Astrocyte (in vitro differentiated cells and primary cell): ENCODE measurements at regions not wholly inside any gene's neighbourhood (a gene's known extent, or its start where the extent isn't known, plus 50 kb on each side); places are given as distances from the start of the nearest gene placed in this dataset.

Source experiments
- DNase-seq: peaks from one replicate; pipeline ENCODE4 v3.0.0-alpha.2; 2010; ENCODE audit warnings: low read depth
- FAIRE-seq: peaks from 2 replicates; lab custom pipeline; 2011; peaks lifted over from hg19 to GRCh38; lab: Jason Lieb, UNC
- H2AFZ ChIP-seq: 2 replicates; pipeline ENCODE4 v1.6.0; 2012; ENCODE audit warnings: low read depth, low read length, inconsistent platforms
- H3K27ac ChIP-seq: 2 replicates; pipeline ENCODE4 v1.5.1; 2011; ENCODE audit warnings: low read depth, low read length, inconsistent platforms
- H3K27me3 ChIP-seq: 2 replicates; pipeline ENCODE4 v1.6.0; 2011; ENCODE audit warnings: low read length, inconsistent platforms; ENCODE audit not compliant: insufficient read depth
- H3K36me3 ChIP-seq: 2 replicates; pipeline ENCODE4 v1.5.1; 2011; ENCODE audit warnings: low read length, inconsistent platforms; ENCODE audit not compliant: insufficient read depth
- H3K4me1 ChIP-seq: 2 replicates; pipeline ENCODE4 v1.5.1; 2011; ENCODE audit warnings: low read length, inconsistent platforms; ENCODE audit not compliant: insufficient read depth
- H3K4me2 ChIP-seq: 2 replicates; pipeline ENCODE4 v1.6.0; 2012; ENCODE audit warnings: low read length, inconsistent platforms
- H3K4me3 ChIP-seq: 2 replicates; pipeline ENCODE4 v1.5.1; 2011; ENCODE audit warnings: low read depth, mild to moderate bottlenecking, low read length, inconsistent platforms; ENCODE audit not compliant: insufficient read depth
- H3K79me2 ChIP-seq: 2 replicates; pipeline ENCODE4 v1.6.0; 2012; ENCODE audit warnings: mild to moderate bottlenecking, low read length, inconsistent platforms; ENCODE audit not compliant: insufficient read depth
- H3K9ac ChIP-seq: 2 replicates; pipeline ENCODE4 v1.6.0; 2012; ENCODE audit warnings: mild to moderate bottlenecking, low read length, inconsistent platforms
- H3K9me3 ChIP-seq: 2 replicates; pipeline ENCODE4 v1.5.1; 2012; ENCODE audit warnings: low read depth, mild to moderate bottlenecking, low read length, inconsistent platforms; ENCODE audit not compliant: insufficient read depth
- H4K20me1 ChIP-seq: 2 replicates; pipeline ENCODE4 v1.6.0; 2012; ENCODE audit warnings: low read length, inconsistent platforms; ENCODE audit not compliant: insufficient read depth
- H3K27ac Mint-ChIP-seq: one replicate; pipeline ENCODE4 v1.8.0; 2021; ENCODE audit warnings: mild to moderate bottlenecking, mixed read lengths; ENCODE audit not compliant: unreplicated experiment
- H3K27me3 Mint-ChIP-seq: one replicate; pipeline ENCODE4 v1.8.0; 2021; ENCODE audit warnings: low read depth, mixed read lengths; ENCODE audit not compliant: unreplicated experiment
- H3K36me3 Mint-ChIP-seq: one replicate; pipeline ENCODE4 v1.8.0; 2021; ENCODE audit warnings: low read depth, mixed read lengths; ENCODE audit not compliant: unreplicated experiment
- H3K4me1 Mint-ChIP-seq: one replicate; pipeline ENCODE4 v1.8.0; 2021; ENCODE audit warnings: low read depth, mixed read lengths; ENCODE audit not compliant: unreplicated experiment
- H3K4me3 Mint-ChIP-seq: one replicate; pipeline ENCODE4 v1.8.0; 2021; ENCODE audit warnings: mild to moderate bottlenecking, moderate library complexity, mixed read lengths; ENCODE audit not compliant: unreplicated experiment
- H3K9me3 Mint-ChIP-seq: one replicate; pipeline ENCODE4 v1.8.0; 2021; ENCODE audit warnings: mild to moderate bottlenecking, mixed read lengths; ENCODE audit not compliant: unreplicated experiment
- CTCF ChIP-seq: IDR thresholded peaks from 2 replicates; pipeline ENCODE4 v1.5.1; 2011; ENCODE audit warnings: low read depth, mild to moderate bottlenecking, inconsistent platforms, low read length, moderate library complexity; ENCODE audit not compliant: insufficient read depth
- EZH2 ChIP-seq: IDR thresholded peaks from 2 replicates; pipeline ENCODE4 v1.6.1; 2012; ENCODE audit warnings: mild to moderate bottlenecking, low read length, inconsistent platforms; ENCODE audit not compliant: insufficient read depth

GRCh38 chr2:176743671-176744070, 468.9 kb upstream of the HNRNPA3 start:
- H3K4me1 ChIP-seq = no peaks in the 10 kb centered on the region
- no peak overlapping the region for H3K4me2 ChIP-seq
- no peak overlapping the region for H2AFZ ChIP-seq
- H3K4me1 Mint-ChIP-seq = peaks cover 2% of the 10 kb centered on the region
- H3K4me3 Mint-ChIP-seq = no peak overlapping the region
- H3K9me3 ChIP-seq = no peaks in the 10 kb centered on the region
- TF ChIP-seq EZH2 (no peak), CTCF (no peak)
- H3K27me3 Mint-ChIP-seq = peaks cover 7% of the 10 kb centered on the region
- no peaks in the 10 kb centered on the region for H3K36me3 Mint-ChIP-seq
- FAIRE-seq (no peak), DNase-seq (no peak)
- H3K27me3 ChIP-seq = no peaks in the 10 kb centered on the region
- H3K27ac Mint-ChIP-seq = no peak overlapping the region
- no peak overlapping the region for H3K4me3 ChIP-seq
- H4K20me1 ChIP-seq = no peaks in the 10 kb centered on the region
- H3K9ac ChIP-seq = no peak overlapping the region
- H3K79me2 ChIP-seq = no peaks in the 10 kb centered on the region
- H3K9me3 Mint-ChIP-seq = no peaks in the 10 kb centered on the region
- H3K27ac ChIP-seq = no peak overlapping the region
- no peaks in the 10 kb centered on the region for H3K36me3 ChIP-seq

- no peak overlapping the region for H2AFZ ChIP-seq
- no peak for FAIRE-seq
- H3K4me1 Mint-ChIP-seq = no peaks in the 10 kb centered on the region
- H3K9me3 Mint-ChIP-seq = no peaks in the 10 kb centered on the region
- H3K9ac ChIP-seq = no peak overlapping the region
- no peaks in the 10 kb centered on the region for H3K79me2 ChIP-seq
- H3K4me2 ChIP-seq = no peak overlapping the region
- H3K4me3 Mint-ChIP-seq = no peak overlapping the region
- no peaks in the 10 kb centered on the region for H3K9me3 ChIP-seq
- no peaks in the 10 kb centered on the region for H3K36me3 Mint-ChIP-seq
- H3K27me3 Mint-ChIP-seq = peaks cover 7% of the 10 kb centered on the region
- no peaks in the 10 kb centered on the region for H3K4me1 ChIP-seq
- no peaks in the 10 kb centered on the region for H3K36me3 ChIP-seq
- H4K20me1 ChIP-seq = no peaks in the 10 kb centered on the region
- TF ChIP-seq CTCF (no peak), EZH2 (no peak)
- DNase-seq = no peak
- H3K27ac ChIP-seq = no peak overlapping the region
- no peak overlapping the region for H3K27ac Mint-ChIP-seq
- no peaks in the 10 kb centered on the region for H3K27me3 ChIP-seq
- no peak overlapping the region for H3K4me3 ChIP-seq
These were observed 468.4 kb upstream of the HNRNPA3 start for GRCh38 chr2:176744146-176744545.

GRCh38 chr2:176745543-176746200, 466.9 kb upstream of the HNRNPA3 start:
- Histone ChIP-seq H3K4me1 (no peaks in the 10 kb centered on the region), H3K27ac (no peak overlapping the region), H3K27me3 (no peaks in the 10 kb centered on the region), H4K20me1 (no peaks in the 10 kb centered on the region), H3K9me3 (no peaks in the 10 kb centered on the region), H3K36me3 (no peaks in the 10 kb centered on the region), H3K9ac (no peak overlapping the region), H3K79me2 (no peaks in the 10 kb centered on the region), H2AFZ (no peak overlapping the region), H3K4me3 (no peak overlapping the region), H3K4me2 (no peak overlapping the region)
- no peak overlapping the region for H3K4me3 Mint-ChIP-seq
- DNase-seq (no peak), FAIRE-seq (no peak)
- H3K9me3 Mint-ChIP-seq = no peaks in the 10 kb centered on the region
- TF ChIP-seq EZH2 (no peak), CTCF (no peak)
- no peaks in the 10 kb centered on the region for H3K4me1 Mint-ChIP-seq
- peaks cover 7% of the 10 kb centered on the region for H3K27me3 Mint-ChIP-seq
- H3K36me3 Mint-ChIP-seq = no peaks in the 10 kb centered on the region
- no peak overlapping the region for H3K27ac Mint-ChIP-seq
